ENCODE measurements at regions not wholly inside any gene's neighbourhood (a gene's known extent, or its start where the extent isn't known, plus 50 kb on each side); places are given as distances from the start of the nearest gene placed in this dataset.

DNA sequence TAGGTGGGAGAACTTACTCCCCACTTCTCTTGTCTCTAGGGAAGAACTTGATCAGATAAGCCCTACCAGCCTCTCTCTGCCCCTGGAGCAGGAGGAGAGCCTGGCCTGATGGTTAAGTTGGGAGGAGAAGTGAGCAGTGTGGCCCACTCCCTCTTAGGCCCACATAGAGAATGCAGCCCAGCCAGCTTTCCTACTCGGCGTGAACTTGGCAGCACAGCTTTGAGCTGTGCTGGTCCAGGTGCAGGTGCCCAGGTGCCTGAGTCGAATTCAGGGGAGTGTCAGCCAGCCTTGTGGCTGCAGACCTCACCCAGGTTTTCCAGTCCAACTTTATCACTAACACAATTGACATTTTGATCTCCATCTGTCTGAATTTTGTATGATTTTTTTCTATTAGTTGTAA, 77.6 kb upstream of the PAQR3 start:
- TF ChIP-seq, protein P1, sequence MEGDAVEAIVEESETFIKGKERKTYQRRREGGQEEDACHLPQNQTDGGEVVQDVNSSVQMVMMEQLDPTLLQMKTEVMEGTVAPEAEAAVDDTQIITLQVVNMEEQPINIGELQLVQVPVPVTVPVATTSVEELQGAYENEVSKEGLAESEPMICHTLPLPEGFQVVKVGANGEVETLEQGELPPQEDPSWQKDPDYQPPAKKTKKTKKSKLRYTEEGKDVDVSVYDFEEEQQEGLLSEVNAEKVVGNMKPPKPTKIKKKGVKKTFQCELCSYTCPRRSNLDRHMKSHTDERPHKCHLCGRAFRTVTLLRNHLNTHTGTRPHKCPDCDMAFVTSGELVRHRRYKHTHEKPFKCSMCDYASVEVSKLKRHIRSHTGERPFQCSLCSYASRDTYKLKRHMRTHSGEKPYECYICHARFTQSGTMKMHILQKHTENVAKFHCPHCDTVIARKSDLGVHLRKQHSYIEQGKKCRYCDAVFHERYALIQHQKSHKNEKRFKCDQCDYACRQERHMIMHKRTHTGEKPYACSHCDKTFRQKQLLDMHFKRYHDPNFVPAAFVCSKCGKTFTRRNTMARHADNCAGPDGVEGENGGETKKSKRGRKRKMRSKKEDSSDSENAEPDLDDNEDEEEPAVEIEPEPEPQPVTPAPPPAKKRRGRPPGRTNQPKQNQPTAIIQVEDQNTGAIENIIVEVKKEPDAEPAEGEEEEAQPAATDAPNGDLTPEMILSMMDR (IDR thresholded peaks at IDR 0.05) = no peak
- no peak for TF ChIP-seq POLR2A (IDR thresholded peaks at IDR 0.05)
